ENCODE measurements at regions not wholly inside any gene's neighbourhood (a gene's known extent, or its start where the extent isn't known, plus 50 kb on each side); places are given as distances from the start of the nearest gene placed in this dataset.

GRCh38 chr15:25051399-25052154 is 96.8 kb downstream of the SNRPN start:
- intact Hi-C loops (cut with DNase I), result loop anchor here (2.0 kb wide), 1 partner anchor 51 kb away; no protein-coding TSS in a partner anchor

GRCh38 chr15:25052191-25052999 is 97.6 kb downstream of the SNRPN start:
- H3K27me3 ChIP-seq, result no peaks in the 10 kb centered on the region
- peaks cover 94% of the 10 kb centered on the region for H3K9me3 ChIP-seq
- TF ChIP-seq POLR2A (IDR thresholded peaks at IDR 0.05), result no peak
- no peak for TF ChIP-seq POLR2AphosphoS5 (IDR thresholded peaks at IDR 0.05; ENCODE audit: insufficient read depth in 1 of 2, low read depth in 1 of 2)
- no peak for TF ChIP-seq CTCF (IDR thresholded peaks at IDR 0.05)
- H3K36me3 ChIP-seq, result peaks cover 0 to 91% of the 10 kb centered on the region in 2 donors
- intact Hi-C loops (cut with DNase I), result no loop called here
- H3K4me1 ChIP-seq, result no peaks in the 10 kb centered on the region
- no peak overlapping the region for H3K4me3 ChIP-seq
- DNase-seq (ENCODE audit: extremely low spot score in 2 of 2), result peak; percentile 70 to 91
- no peak overlapping the region for H3K27ac ChIP-seq

More at GRCh38 chr15:25051399-25052154, 96.8 kb downstream of the SNRPN start:
- TF ChIP-seq POLR2A (IDR thresholded peaks at IDR 0.05), result no peak
- TF ChIP-seq POLR2AphosphoS5 (IDR thresholded peaks at IDR 0.05; ENCODE audit: insufficient read depth in 1 of 2, low read depth in 1 of 2), result no peak
- no peak for TF ChIP-seq CTCF (IDR thresholded peaks at IDR 0.05)
- no peak overlapping the region for H3K4me3 ChIP-seq
- H3K27ac ChIP-seq, result no peak overlapping the region
- H3K4me1 ChIP-seq, result no peaks in the 10 kb centered on the region
- peak in 1 of 2 donors; percentile 70 for DNase-seq (ENCODE audit: extremely low spot score in 2 of 2)
- H3K9me3 ChIP-seq, result peaks cover 96% of the 10 kb centered on the region
- peaks cover 0 to 88% of the 10 kb centered on the region in 2 donors for H3K36me3 ChIP-seq
- no peaks in the 10 kb centered on the region for H3K27me3 ChIP-seq

- DNase-seq (ENCODE audit: extremely low spot score in 2 of 2), result no peak
- Histone ChIP-seq H3K4me3 (no peak overlapping the region), H3K36me3 (peaks cover 0 to 94% of the 10 kb centered on the region in 2 donors), H3K27me3 (no peaks in the 10 kb centered on the region), H3K27ac (no peak overlapping the region), H3K4me1 (no peaks in the 10 kb centered on the region), H3K9me3 (peaks cover 94% of the 10 kb centered on the region)
- intact Hi-C loops (cut with DNase I), result no loop called here
- TF ChIP-seq POLR2AphosphoS5 (IDR thresholded peaks at IDR 0.05; ENCODE audit: insufficient read depth in 1 of 2, low read depth in 1 of 2), result no peak
- no peak for TF ChIP-seq CTCF (IDR thresholded peaks at IDR 0.05)
- TF ChIP-seq POLR2A (IDR thresholded peaks at IDR 0.05), result no peak
Observed at GRCh38 chr15:25053000-25053815, 98.4 kb downstream of the SNRPN start.

GRCh38 chr15:25054329-25054728 is 99.5 kb downstream of the SNRPN start:
- H3K36me3 ChIP-seq, result peaks cover 0 to 97% of the 10 kb centered on the region in 2 donors
- no peak overlapping the region for H3K27ac ChIP-seq
- no peak overlapping the region for H3K4me3 ChIP-seq
- H3K9me3 ChIP-seq, result peaks cover 94% of the 10 kb centered on the region
- DNase-seq (ENCODE audit: extremely low spot score in 2 of 2), result no peak
- intact Hi-C loops (cut with DNase I), result no loop called here
- no peaks in the 10 kb centered on the region for H3K27me3 ChIP-seq
- TF ChIP-seq POLR2AphosphoS5 (IDR thresholded peaks at IDR 0.05; ENCODE audit: insufficient read depth in 1 of 2, low read depth in 1 of 2) (no peak), CTCF (IDR thresholded peaks at IDR 0.05) (no peak), POLR2A (IDR thresholded peaks at IDR 0.05) (no peak)
- H3K4me1 ChIP-seq, result no peaks in the 10 kb centered on the region

Data from vagina (tissue), 2 donors.